ENCODE measurements at regions not wholly inside any gene's neighbourhood (a gene's known extent, or its start where the extent isn't known, plus 50 kb on each side); places are given as distances from the start of the nearest gene placed in this dataset.

- H3K36me3 Mint-ChIP-seq (ENCODE audit: insufficient read depth) = peaks cover 3% of the 10 kb centered on the region
- no peak overlapping the region for H3K27ac Mint-ChIP-seq (ENCODE audit: low read depth)
- no peaks in the 10 kb centered on the region for H3K27me3 Mint-ChIP-seq
- H3K4me1 Mint-ChIP-seq = no peaks in the 10 kb centered on the region
- no peak for DNase-seq (ENCODE audit: low spot score in 2 of 2)
- H3K4me3 Mint-ChIP-seq = no peak overlapping the region
- ATAC-seq (replicated peaks; ENCODE audit: extremely low read depth, poor library complexity, severe bottlenecking) = no peak
- peaks cover 38% of the 10 kb centered on the region for H3K9me3 Mint-ChIP-seq
These were observed 1953.4 kb upstream of the LRRTM1 start for GRCh38 chr2:82257796-82258555.

GRCh38 chr2:82256983-82257632 lies 1952.6 kb upstream of the LRRTM1 start:
- no peaks in the 10 kb centered on the region for H3K27me3 Mint-ChIP-seq
- H3K36me3 Mint-ChIP-seq (ENCODE audit: insufficient read depth) = peaks cover 3% of the 10 kb centered on the region
- DNase-seq (ENCODE audit: low spot score in 2 of 2) (no peak), ATAC-seq (replicated peaks; ENCODE audit: extremely low read depth, poor library complexity, severe bottlenecking) (no peak)
- H3K9me3 Mint-ChIP-seq = peaks cover 33% of the 10 kb centered on the region
- no peak overlapping the region for H3K4me3 Mint-ChIP-seq
- H3K27ac Mint-ChIP-seq (ENCODE audit: low read depth) = no peak overlapping the region
- H3K4me1 Mint-ChIP-seq = no peaks in the 10 kb centered on the region

- H3K27ac Mint-ChIP-seq (ENCODE audit: low read depth) = no peak overlapping the region
- peaks cover 3% of the 10 kb centered on the region for H3K36me3 Mint-ChIP-seq (ENCODE audit: insufficient read depth)
- no peak overlapping the region for H3K4me3 Mint-ChIP-seq
- no peak for ATAC-seq (replicated peaks; ENCODE audit: extremely low read depth, poor library complexity, severe bottlenecking)
- peaks cover 35% of the 10 kb centered on the region for H3K9me3 Mint-ChIP-seq
- H3K27me3 Mint-ChIP-seq = no peaks in the 10 kb centered on the region
- no peaks in the 10 kb centered on the region for H3K4me1 Mint-ChIP-seq
- DNase-seq (ENCODE audit: low spot score in 2 of 2) = no peak
These were observed 1951.7 kb upstream of the LRRTM1 start for GRCh38 chr2:82256288-82256687.

GRCh38 chr2:82254728-82255127 lies 1950.2 kb upstream of the LRRTM1 start:
- Mint-ChIP-seq H3K36me3 (ENCODE audit: insufficient read depth) (no peaks in the 10 kb centered on the region), H3K27ac (ENCODE audit: low read depth) (no peak overlapping the region)
- ATAC-seq (replicated peaks; ENCODE audit: extremely low read depth, poor library complexity, severe bottlenecking) = no peak

GRCh38 chr2:82246220-82246775 lies 1941.7 kb upstream of the LRRTM1 start:
- Mint-ChIP-seq H3K27ac (ENCODE audit: low read depth) (no peak overlapping the region), H3K9me3 (peaks cover 37% of the 10 kb centered on the region), H3K4me1 (no peaks in the 10 kb centered on the region), H3K36me3 (ENCODE audit: insufficient read depth) (no peaks in the 10 kb centered on the region), H3K4me3 (no peak overlapping the region), H3K27me3 (no peaks in the 10 kb centered on the region)
- ATAC-seq (replicated peaks; ENCODE audit: extremely low read depth, poor library complexity, severe bottlenecking) (no peak), DNase-seq (ENCODE audit: low spot score in 2 of 2) (no peak)

More at GRCh38 chr2:82254728-82255127, 1950.2 kb upstream of the LRRTM1 start:
- Mint-ChIP-seq H3K9me3 (peaks cover 31% of the 10 kb centered on the region), H3K4me3 (no peak overlapping the region), H3K27me3 (no peaks in the 10 kb centered on the region), H3K4me1 (no peaks in the 10 kb centered on the region)
- DNase-seq (ENCODE audit: low spot score in 2 of 2) = no peak

- H3K27ac Mint-ChIP-seq (ENCODE audit: low read depth) = no peak overlapping the region
These were observed 1934.6 kb upstream of the LRRTM1 start for GRCh38 chr2:82239176-82239575.

GRCh38 chr2:82237994-82238662 lies 1933.6 kb upstream of the LRRTM1 start:
- Mint-ChIP-seq H3K9me3 (peaks cover 24% of the 10 kb centered on the region), H3K4me1 (no peaks in the 10 kb centered on the region), H3K27me3 (no peaks in the 10 kb centered on the region), H3K4me3 (no peak overlapping the region), H3K36me3 (ENCODE audit: insufficient read depth) (no peaks in the 10 kb centered on the region), H3K27ac (ENCODE audit: low read depth) (no peak overlapping the region)
- DNase-seq (ENCODE audit: low spot score in 2 of 2) = no peak
- no peak for ATAC-seq (replicated peaks; ENCODE audit: extremely low read depth, poor library complexity, severe bottlenecking)

More at GRCh38 chr2:82239176-82239575, 1934.6 kb upstream of the LRRTM1 start:
- H3K9me3 Mint-ChIP-seq = peaks cover 24% of the 10 kb centered on the region
- ATAC-seq (replicated peaks; ENCODE audit: extremely low read depth, poor library complexity, severe bottlenecking) (no peak), DNase-seq (ENCODE audit: low spot score in 2 of 2) (no peak)
- H3K4me3 Mint-ChIP-seq = no peak overlapping the region
- H3K36me3 Mint-ChIP-seq (ENCODE audit: insufficient read depth) = no peaks in the 10 kb centered on the region
- no peaks in the 10 kb centered on the region for H3K27me3 Mint-ChIP-seq
- no peaks in the 10 kb centered on the region for H3K4me1 Mint-ChIP-seq

GRCh38 chr2:82234283-82234874 lies 1929.8 kb upstream of the LRRTM1 start:
- H3K9me3 Mint-ChIP-seq = peaks cover 10% of the 10 kb centered on the region
- H3K36me3 Mint-ChIP-seq (ENCODE audit: insufficient read depth) = no peaks in the 10 kb centered on the region
- no peaks in the 10 kb centered on the region for H3K4me1 Mint-ChIP-seq
- DNase-seq (ENCODE audit: low spot score in 2 of 2) (no peak), ATAC-seq (replicated peaks; ENCODE audit: extremely low read depth, poor library complexity, severe bottlenecking) (no peak)
- no peak overlapping the region for H3K4me3 Mint-ChIP-seq
- H3K27ac Mint-ChIP-seq (ENCODE audit: low read depth) = no peak overlapping the region
- no peaks in the 10 kb centered on the region for H3K27me3 Mint-ChIP-seq

- DNase-seq (ENCODE audit: low spot score in 2 of 2) (no peak), ATAC-seq (replicated peaks; ENCODE audit: extremely low read depth, poor library complexity, severe bottlenecking) (no peak)
- Mint-ChIP-seq H3K9me3 (peaks cover 10% of the 10 kb centered on the region), H3K36me3 (ENCODE audit: insufficient read depth) (no peaks in the 10 kb centered on the region), H3K27ac (ENCODE audit: low read depth) (no peak overlapping the region), H3K4me1 (no peaks in the 10 kb centered on the region), H3K4me3 (no peak overlapping the region), H3K27me3 (no peaks in the 10 kb centered on the region)
These were observed 1929.3 kb upstream of the LRRTM1 start for GRCh38 chr2:82233806-82234205.

GRCh38 chr2:82230406-82230805 lies 1925.9 kb upstream of the LRRTM1 start:
- Mint-ChIP-seq H3K4me3 (no peak overlapping the region), H3K4me1 (no peaks in the 10 kb centered on the region), H3K36me3 (ENCODE audit: insufficient read depth) (no peaks in the 10 kb centered on the region), H3K27ac (ENCODE audit: low read depth) (no peak overlapping the region), H3K27me3 (no peaks in the 10 kb centered on the region), H3K9me3 (peaks cover 5% of the 10 kb centered on the region)
- ATAC-seq (replicated peaks; ENCODE audit: extremely low read depth, poor library complexity, severe bottlenecking) (no peak), DNase-seq (ENCODE audit: low spot score in 2 of 2) (no peak)

GRCh38 chr2:82226441-82226840 lies 1921.9 kb upstream of the LRRTM1 start:
- Mint-ChIP-seq H3K27me3 (no peaks in the 10 kb centered on the region), H3K4me1 (no peaks in the 10 kb centered on the region)

GRCh38 chr2:82224301-82224940 lies 1919.9 kb upstream of the LRRTM1 start:
- Mint-ChIP-seq H3K36me3 (ENCODE audit: insufficient read depth) (no peaks in the 10 kb centered on the region), H3K27me3 (no peaks in the 10 kb centered on the region), H3K9me3 (peaks cover 6% of the 10 kb centered on the region), H3K27ac (ENCODE audit: low read depth) (no peak overlapping the region), H3K4me1 (no peaks in the 10 kb centered on the region), H3K4me3 (no peak overlapping the region)
- DNase-seq (ENCODE audit: low spot score in 2 of 2) (no peak), ATAC-seq (replicated peaks; ENCODE audit: extremely low read depth, poor library complexity, severe bottlenecking) (no peak)

More at GRCh38 chr2:82226441-82226840, 1921.9 kb upstream of the LRRTM1 start:
- ATAC-seq (replicated peaks; ENCODE audit: extremely low read depth, poor library complexity, severe bottlenecking) (no peak), DNase-seq (ENCODE audit: low spot score in 2 of 2) (no peak)
- Mint-ChIP-seq H3K4me3 (no peak overlapping the region), H3K27ac (ENCODE audit: low read depth) (no peak overlapping the region), H3K36me3 (ENCODE audit: insufficient read depth) (no peaks in the 10 kb centered on the region), H3K9me3 (peaks cover 11% of the 10 kb centered on the region)

Measured in central memory CD8-positive, alpha-beta T cell (primary cell).